GM12865 (cell line): ENCODE measurements at regions not wholly inside any gene's neighbourhood (a gene's known extent, or its start where the extent isn't known, plus 50 kb on each side); places are given as distances from the start of the nearest gene placed in this dataset.

Source experiments
- DNase-seq: peaks from one replicate; pipeline ENCODE4 v3.0.0; 2010; ENCODE audit warnings: low read depth
- H3K4me3 ChIP-seq: 2 replicates; pipeline ENCODE4 v1.5.1; 2011; ENCODE audit warnings: mild to moderate bottlenecking, low read depth, low read length, control low read depth
- CTCF ChIP-seq: IDR thresholded peaks from 2 replicates; pipeline ENCODE4 v1.5.1; 2011; ENCODE audit warnings: low read length, control low read depth, low read depth, inconsistent platforms; ENCODE audit not compliant: insufficient read depth; ENCODE audit errors: missing control alignments

DNA sequence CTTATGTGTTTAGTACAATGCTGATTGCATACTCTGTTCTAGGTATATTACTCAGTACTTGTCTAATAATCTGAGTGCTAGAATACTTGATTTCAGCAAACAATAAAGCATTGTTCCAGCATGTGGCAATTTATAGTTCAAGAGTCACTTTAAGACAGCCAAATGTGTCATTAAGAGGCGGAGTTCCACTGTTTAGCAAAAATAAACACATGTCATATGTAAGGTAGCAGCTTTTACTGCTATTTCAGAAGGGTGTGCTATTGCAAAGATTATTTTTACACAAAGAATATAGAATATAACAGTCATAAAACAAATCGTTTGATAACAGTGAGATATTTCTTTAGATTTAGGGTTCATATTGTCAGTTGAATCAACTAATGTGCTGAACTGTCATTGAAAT is 358.7 kb downstream of the TUSC7 start:
- no peak for DNase-seq
- TF ChIP-seq CTCF = no peak
- no peak overlapping the region for H3K4me3 ChIP-seq

- DNase-seq = no peak
- H3K4me3 ChIP-seq = no peak overlapping the region
- no peak for TF ChIP-seq CTCF
Measured at GRCh38 chr3:117074826-117075225, 365.2 kb downstream of the TUSC7 start.

DNA sequence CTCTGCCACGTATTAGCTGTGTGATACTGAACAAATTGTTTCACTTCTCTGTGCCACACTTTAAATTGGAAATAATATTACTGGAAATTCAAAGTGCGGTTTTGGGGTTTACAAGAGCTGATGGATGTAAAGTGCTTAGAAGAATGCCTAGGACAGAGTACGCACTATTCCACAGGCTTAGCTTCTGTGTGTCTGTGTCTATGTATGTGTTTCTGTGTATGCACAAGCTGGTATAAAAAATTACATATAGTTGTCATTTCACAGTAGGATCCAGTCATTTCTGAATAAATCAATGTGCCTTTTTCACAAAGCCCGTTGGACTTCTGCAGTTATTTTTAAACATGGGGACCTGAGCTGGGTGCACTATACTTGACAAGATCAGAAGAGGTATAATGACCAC is 370.4 kb downstream of the TUSC7 start:
- H3K4me3 ChIP-seq = no peak overlapping the region
- no peak for TF ChIP-seq CTCF
- DNase-seq = no peak

DNA sequence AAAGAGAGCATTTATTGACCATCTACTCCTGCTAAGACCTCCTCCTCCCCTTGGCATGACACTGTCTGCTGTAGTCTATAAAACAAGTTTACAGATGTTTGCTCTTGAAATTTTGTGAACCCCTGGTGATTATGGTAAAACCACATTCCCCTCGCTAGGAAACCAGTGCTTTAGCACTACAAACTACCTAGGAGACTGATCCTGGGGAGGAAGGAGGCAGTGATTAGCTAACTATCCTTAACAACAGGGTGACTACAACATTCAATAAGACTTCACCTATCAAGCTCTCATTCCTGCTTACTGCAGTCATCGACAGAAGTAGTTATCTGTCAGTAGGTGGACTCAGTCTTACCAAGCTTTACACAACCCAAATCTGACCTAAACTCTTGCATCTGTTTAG is 371.3 kb downstream of the TUSC7 start:
- DNase-seq = no peak
- no peak overlapping the region for H3K4me3 ChIP-seq
- no peak for TF ChIP-seq CTCF

- DNase-seq = no peak
Measured at GRCh38 chr3:117084277-117084676, 374.7 kb downstream of the TUSC7 start.

GRCh38 chr3:117084739-117085270 is 375.2 kb downstream of the TUSC7 start:
- H3K4me3 ChIP-seq = no peak overlapping the region
- TF ChIP-seq CTCF = no peak
- DNase-seq = no peak

More at GRCh38 chr3:117084277-117084676, 374.7 kb downstream of the TUSC7 start:
- TF ChIP-seq CTCF = no peak
- H3K4me3 ChIP-seq = no peak overlapping the region

DNA sequence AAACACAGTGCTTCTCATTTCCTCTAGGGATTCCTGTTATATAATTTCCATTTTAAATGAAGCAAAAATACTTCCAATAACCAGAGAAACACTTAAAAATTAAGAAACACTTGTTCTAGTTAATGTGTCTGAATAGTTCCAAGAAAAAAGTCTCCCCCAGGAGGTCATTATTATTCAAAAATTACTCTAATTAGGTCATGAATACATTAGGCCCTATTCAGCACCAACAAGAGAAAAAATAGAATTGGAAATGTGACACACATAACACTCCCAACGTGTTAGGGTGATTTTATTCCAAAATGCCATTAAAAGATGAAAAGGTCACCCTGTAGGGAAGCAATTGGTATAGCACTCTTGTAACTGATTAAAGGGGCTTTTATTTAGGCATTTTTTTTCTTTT is 382.1 kb downstream of the TUSC7 start:
- TF ChIP-seq CTCF = no peak
- H3K4me3 ChIP-seq = no peak overlapping the region
- DNase-seq = no peak
